GM23338 (cell line): ENCODE measurements at regions not wholly inside any gene's neighbourhood (a gene's known extent, or its start where the extent isn't known, plus 50 kb on each side); places are given as distances from the start of the nearest gene placed in this dataset.

ENCODE experiments used
- CREB1 ChIP-seq: fragments of 250-450 bp; sonication (Bioruptor Pico); IDR thresholded peaks from 2 replicates; pipeline ENCODE4 v1.5.0; 2020; ENCODE audit warnings: low read depth, mild to moderate bottlenecking, moderate library complexity
- EZH2 ChIP-seq: fragments of 200-600 bp; sonication (generic); IDR thresholded peaks from one replicate; pipeline ENCODE4 v1.8.0; 2017; ENCODE audit warnings: antibody characterized with exemption, mild to moderate bottlenecking, low read depth; ENCODE audit not compliant: unreplicated experiment
- EZH2phosphoT487 ChIP-seq: fragments of 200-600 bp; sonication (generic); IDR thresholded peaks from one replicate; pipeline ENCODE4 v1.8.1; 2018; ENCODE audit warnings: antibody characterized with exemption; ENCODE audit not compliant: unreplicated experiment
- JUNB ChIP-seq: IDR thresholded peaks from one replicate; pipeline ENCODE4 v1.6.1; 2016; ENCODE audit warnings: antibody characterized with exemption; ENCODE audit not compliant: unreplicated experiment
- NANOG ChIP-seq: IDR thresholded peaks from 2 replicates; pipeline ENCODE4 v1.6.1; 2016; ENCODE audit warnings: antibody characterized with exemption, borderline replicate concordance
- POLR2AphosphoS5 ChIP-seq: IDR thresholded peaks from 2 replicates; pipeline ENCODE4 v1.6.1; 2016; ENCODE audit warnings: antibody characterized with exemption, low read depth
- STAT1 ChIP-seq: IDR thresholded peaks from one replicate; pipeline ENCODE4 v1.6.1; 2016; ENCODE audit warnings: antibody characterized with exemption; ENCODE audit not compliant: unreplicated experiment
- ZNF114 ChIP-seq: fragments of 250-450 bp; sonication (Bioruptor Pico); IDR thresholded peaks from 2 replicates; pipeline ENCODE4 v1.5.0; 2020; ENCODE audit warnings: mild to moderate bottlenecking, moderate library complexity
- ZNF331 ChIP-seq: fragments of 250-450 bp; sonication (Bioruptor Pico); IDR thresholded peaks from 2 replicates; pipeline ENCODE4 v1.5.0; 2020; ENCODE audit warnings: low read depth, mild to moderate bottlenecking, moderate library complexity
- TF ChIP-seq, protein P1 (sequence below), 2 experiments: fragments of 200-600 bp in 1 of 2; sonication (generic) in 1 of 2; conservative IDR thresholded peaks; 2 replicates each; pipeline versions ENCODE4 v1.5.1 to v1.6.1; 2016 to 2017; ENCODE audit warnings: antibody characterized with exemption in 2 of 2, low read depth in 2 of 2, mild to moderate bottlenecking in 2 of 2, moderate library complexity in 1 of 2
- TF ChIP-seq, protein P2 (sequence below): IDR thresholded peaks from one replicate; pipeline ENCODE4 v1.6.1; 2018; ENCODE audit warnings: antibody characterized with exemption; ENCODE audit not compliant: unreplicated experiment
- TF ChIP-seq, protein P3 (sequence below): IDR thresholded peaks from 2 replicates; pipeline ENCODE4 v1.6.1; 2016; ENCODE audit warnings: antibody characterized with exemption

DNA sequence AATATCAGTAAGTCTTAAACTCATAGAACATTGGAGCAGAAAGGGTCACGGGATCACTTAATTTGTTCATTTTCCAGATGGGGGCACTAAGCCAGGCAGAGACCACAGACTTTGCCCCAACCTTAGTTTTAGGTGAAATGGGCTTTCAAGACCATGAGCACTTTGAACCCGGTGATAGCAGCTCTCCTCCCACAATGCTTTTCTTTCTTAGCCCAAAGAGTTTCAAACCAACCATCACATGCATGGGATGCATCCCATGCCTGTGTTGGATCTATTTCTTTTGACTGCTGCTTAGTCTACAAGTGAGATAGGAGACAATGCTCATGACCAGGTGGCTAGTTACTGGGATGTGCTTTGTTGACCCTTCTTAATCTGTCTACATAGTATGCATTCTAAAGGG is 240.6 kb downstream of the NUF2 start:
- no peak for TF ChIP-seq POLR2AphosphoS5
- TF ChIP-seq, protein P1, sequence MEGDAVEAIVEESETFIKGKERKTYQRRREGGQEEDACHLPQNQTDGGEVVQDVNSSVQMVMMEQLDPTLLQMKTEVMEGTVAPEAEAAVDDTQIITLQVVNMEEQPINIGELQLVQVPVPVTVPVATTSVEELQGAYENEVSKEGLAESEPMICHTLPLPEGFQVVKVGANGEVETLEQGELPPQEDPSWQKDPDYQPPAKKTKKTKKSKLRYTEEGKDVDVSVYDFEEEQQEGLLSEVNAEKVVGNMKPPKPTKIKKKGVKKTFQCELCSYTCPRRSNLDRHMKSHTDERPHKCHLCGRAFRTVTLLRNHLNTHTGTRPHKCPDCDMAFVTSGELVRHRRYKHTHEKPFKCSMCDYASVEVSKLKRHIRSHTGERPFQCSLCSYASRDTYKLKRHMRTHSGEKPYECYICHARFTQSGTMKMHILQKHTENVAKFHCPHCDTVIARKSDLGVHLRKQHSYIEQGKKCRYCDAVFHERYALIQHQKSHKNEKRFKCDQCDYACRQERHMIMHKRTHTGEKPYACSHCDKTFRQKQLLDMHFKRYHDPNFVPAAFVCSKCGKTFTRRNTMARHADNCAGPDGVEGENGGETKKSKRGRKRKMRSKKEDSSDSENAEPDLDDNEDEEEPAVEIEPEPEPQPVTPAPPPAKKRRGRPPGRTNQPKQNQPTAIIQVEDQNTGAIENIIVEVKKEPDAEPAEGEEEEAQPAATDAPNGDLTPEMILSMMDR (conservative IDR thresholded peaks at IDR 0.05; ENCODE audit: low read depth in 2 of 2), result no peak
- TF ChIP-seq, protein P2, sequence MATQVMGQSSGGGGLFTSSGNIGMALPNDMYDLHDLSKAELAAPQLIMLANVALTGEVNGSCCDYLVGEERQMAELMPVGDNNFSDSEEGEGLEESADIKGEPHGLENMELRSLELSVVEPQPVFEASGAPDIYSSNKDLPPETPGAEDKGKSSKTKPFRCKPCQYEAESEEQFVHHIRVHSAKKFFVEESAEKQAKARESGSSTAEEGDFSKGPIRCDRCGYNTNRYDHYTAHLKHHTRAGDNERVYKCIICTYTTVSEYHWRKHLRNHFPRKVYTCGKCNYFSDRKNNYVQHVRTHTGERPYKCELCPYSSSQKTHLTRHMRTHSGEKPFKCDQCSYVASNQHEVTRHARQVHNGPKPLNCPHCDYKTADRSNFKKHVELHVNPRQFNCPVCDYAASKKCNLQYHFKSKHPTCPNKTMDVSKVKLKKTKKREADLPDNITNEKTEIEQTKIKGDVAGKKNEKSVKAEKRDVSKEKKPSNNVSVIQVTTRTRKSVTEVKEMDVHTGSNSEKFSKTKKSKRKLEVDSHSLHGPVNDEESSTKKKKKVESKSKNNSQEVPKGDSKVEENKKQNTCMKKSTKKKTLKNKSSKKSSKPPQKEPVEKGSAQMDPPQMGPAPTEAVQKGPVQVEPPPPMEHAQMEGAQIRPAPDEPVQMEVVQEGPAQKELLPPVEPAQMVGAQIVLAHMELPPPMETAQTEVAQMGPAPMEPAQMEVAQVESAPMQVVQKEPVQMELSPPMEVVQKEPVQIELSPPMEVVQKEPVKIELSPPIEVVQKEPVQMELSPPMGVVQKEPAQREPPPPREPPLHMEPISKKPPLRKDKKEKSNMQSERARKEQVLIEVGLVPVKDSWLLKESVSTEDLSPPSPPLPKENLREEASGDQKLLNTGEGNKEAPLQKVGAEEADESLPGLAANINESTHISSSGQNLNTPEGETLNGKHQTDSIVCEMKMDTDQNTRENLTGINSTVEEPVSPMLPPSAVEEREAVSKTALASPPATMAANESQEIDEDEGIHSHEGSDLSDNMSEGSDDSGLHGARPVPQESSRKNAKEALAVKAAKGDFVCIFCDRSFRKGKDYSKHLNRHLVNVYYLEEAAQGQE, result no peak
- TF ChIP-seq EZH2, result no peak
- no peak for TF ChIP-seq EZH2phosphoT487
- TF ChIP-seq CREB1 (CRISPR knock-in tag), result no peak
- TF ChIP-seq, protein P3, sequence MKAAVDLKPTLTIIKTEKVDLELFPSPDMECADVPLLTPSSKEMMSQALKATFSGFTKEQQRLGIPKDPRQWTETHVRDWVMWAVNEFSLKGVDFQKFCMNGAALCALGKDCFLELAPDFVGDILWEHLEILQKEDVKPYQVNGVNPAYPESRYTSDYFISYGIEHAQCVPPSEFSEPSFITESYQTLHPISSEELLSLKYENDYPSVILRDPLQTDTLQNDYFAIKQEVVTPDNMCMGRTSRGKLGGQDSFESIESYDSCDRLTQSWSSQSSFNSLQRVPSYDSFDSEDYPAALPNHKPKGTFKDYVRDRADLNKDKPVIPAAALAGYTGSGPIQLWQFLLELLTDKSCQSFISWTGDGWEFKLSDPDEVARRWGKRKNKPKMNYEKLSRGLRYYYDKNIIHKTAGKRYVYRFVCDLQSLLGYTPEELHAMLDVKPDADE, result no peak
- TF ChIP-seq NANOG, result no peak
- TF ChIP-seq JUNB, result no peak
- TF ChIP-seq ZNF114, result no peak
- TF ChIP-seq STAT1, result no peak
- no peak for TF ChIP-seq ZNF331
